GM12801 (cell line): ENCODE measurements at regions not wholly inside any gene's neighbourhood (a gene's known extent, or its start where the extent isn't known, plus 50 kb on each side); places are given as distances from the start of the nearest gene placed in this dataset.

Source experiments
- CTCF ChIP-seq: IDR thresholded peaks from one replicate; pipeline ENCODE4 v1.5.1; 2011; ENCODE audit warnings: control low read depth; ENCODE audit not compliant: insufficient read length; ENCODE audit errors: extremely low read depth

GRCh38 chr16:51881731-51882130 is 665.2 kb downstream of the TOX3 start:
- no peak for TF ChIP-seq CTCF

GRCh38 chr16:51880776-51881175 is 666.2 kb downstream of the TOX3 start:
- no peak for TF ChIP-seq CTCF

GRCh38 chr16:51877686-51878085 is 669.3 kb downstream of the TOX3 start:
- TF ChIP-seq CTCF = no peak

GRCh38 chr16:51876934-51877333 is 670.0 kb downstream of the TOX3 start:
- TF ChIP-seq CTCF = no peak

- TF ChIP-seq CTCF = no peak
Observed at GRCh38 chr16:51876601-51876875, 670.4 kb downstream of the TOX3 start.

- TF ChIP-seq CTCF = no peak
Observed at GRCh38 chr16:51875834-51876600, 670.9 kb downstream of the TOX3 start.

- no peak for TF ChIP-seq CTCF
Observed at GRCh38 chr16:51872524-51872923, 674.4 kb downstream of the TOX3 start.
